GM04504 (cell line): ENCODE measurements at regions not wholly inside any gene's neighbourhood (a gene's known extent, or its start where the extent isn't known, plus 50 kb on each side); places are given as distances from the start of the nearest gene placed in this dataset.

ENCODE experiments used
- DNase-seq: peaks from one replicate; pipeline ENCODE4 v3.0.0-alpha.2; 2012; ENCODE audit warnings: low read depth

DNA sequence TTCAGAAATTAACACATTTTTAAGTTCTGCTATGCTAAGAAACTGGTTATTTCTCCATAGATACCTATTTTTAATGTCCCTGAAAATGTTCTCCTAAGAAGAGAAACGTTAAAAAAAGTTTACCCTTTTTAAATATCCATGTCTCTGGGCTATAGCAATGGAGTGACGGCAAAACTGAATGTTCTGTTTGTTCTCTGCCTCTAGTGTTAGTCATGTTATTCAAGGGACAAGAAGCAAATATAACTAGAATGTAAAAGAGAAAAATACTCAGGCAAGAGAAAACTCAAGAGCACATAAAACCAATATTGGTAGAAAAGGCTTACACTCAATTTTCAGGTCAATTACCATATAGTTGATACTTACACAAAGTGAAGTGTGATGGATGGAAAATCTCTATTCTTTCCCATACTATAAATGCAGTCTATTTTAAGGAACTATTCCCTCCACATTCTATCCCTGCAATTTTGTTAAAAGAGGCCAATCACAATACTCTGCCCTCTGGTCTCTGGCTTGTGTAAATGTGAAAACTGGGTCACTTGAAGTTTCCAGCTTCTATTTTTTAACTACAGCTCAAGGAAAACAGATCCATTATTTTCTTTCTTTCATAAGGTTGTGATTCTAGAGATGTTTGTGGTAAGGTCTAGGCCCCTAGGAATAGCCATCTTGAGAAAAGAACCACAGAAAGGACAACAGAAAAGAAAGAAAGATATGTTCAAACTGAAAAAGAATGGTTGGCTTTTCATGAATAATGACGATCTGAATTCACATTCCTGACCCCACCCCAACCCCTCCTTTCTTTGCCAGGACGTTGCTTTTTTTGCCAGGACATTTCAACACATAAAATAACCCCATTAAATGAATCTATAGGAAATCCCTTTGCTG is 200.3 kb upstream of the FAM83B start:
- no peak for DNase-seq

DNA sequence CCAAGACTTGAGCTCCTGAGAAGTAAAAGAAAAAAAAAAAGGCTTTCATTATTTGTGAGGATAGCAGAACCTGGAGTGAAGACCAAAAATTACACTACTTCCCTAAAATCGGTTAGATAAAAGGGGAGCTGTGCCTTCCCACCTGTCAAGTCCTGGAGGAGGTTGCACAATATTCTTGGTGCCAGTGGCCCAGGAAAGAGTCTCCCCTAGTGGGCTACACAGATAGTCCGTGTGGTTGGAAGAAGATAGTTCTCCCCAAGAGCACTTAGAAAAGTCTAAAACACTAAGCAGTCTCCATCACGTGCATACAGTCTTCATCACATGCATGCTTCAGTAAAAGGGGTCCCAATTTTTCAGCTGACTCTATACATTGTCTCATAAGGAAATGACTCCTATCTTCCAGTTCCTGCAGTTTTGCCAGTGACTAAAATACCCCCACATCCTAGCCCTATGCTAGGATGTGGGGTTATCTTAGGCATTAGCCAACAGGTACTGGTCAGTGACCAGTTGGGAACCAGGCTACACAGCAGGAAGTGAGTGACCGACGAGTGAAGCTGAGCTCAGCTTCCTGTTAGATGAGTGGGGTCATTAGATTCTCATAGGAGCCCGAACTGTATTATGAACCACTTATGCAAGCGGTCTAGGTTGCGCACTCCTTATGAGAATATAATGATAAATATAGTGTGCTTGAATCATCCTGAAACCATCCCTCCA is 199.5 kb upstream of the FAM83B start:
- no peak for DNase-seq

DNA sequence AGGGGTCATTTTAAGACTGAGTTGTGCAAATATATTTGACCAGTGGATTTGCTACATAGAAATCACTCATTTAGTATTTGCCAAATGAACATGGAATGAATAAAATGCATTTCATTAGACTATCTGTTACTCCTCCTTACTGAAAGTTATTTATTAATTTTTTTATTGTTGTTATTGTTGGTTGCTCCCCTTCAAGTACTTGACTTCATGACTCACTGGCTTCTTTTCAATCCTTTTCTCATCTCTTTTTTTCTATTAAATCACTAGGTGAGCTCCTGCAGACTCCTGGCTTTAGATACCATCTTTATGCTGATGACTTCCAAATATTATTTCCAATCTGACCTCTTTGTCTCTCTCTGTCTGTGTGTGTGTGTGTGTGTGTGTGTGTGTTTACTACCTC is 192.2 kb upstream of the FAM83B start:
- DNase-seq, result no peak

DNA sequence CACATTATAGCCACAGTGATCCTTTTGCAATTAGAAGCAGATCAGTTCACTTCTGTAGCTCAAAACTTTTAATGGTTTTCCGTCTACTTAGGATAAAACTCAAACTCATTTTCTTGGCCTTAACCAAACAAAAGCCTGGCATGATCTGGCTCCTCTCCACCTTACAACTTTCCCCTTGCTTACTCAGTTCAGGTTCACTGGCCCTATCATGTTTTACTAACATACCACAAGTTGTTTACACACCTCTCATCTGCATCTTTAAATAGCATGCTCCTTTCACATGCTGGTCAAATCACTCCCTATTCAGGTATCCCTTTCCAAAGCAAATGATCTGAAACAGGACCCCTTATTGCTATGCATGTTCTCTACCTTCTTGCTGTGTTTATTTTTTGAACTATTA is 191.4 kb upstream of the FAM83B start:
- DNase-seq, result no peak

DNA sequence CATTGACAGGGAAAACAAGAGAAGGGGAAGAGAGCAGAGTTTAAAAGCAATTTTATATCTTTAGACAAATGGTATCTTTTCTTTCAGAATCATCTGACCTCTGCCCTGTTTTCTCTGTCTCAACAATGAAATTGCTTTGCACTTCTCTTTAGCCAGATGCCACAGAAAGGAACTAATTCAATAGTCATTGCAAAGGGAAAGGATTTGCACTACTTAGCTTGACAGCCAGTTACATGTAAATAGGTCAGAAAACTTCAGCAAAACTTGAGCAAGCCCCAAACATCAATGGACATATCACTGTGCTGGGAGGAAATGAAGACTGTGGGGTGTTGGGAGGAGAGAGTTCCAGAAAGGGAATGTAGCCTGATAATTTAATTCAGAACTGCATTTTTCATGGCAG is 181.3 kb upstream of the FAM83B start:
- no peak for DNase-seq

DNA sequence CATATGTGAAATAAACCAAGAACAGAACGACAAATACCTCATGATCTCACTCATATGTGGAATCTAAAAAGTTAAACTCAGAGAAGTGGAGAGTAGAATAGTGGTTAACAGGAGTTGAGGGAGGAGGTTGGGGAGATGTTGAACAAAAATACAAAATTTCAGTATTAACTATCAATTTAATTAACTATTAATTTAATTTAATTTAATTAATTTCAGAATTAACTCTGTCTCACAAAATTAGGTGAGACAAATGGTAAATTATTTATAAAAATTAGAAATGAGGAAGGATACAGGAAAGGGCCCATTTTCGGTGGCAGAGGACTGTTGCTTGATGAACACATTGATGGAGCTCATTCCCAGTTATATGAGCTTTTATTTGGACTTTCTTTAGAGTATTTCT is 166.0 kb upstream of the FAM83B start:
- no peak for DNase-seq

DNA sequence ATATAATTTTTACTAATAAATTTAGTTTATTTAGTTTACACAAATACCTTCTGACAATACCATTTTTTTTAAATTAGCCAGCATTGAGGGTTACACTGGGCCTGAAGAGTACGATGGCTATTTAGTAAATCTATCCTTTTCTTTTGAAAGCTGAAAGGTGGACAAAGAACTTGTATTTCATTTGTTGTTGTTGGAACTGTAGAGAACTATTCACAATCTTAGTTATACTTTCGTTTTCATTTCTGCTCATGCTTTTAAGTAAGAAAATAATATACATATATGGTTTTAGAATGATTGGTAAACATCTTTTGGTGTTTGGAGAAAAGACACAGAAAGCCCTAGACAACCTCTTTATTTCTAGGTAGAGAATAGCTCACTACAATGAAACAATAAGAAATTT is 165.3 kb upstream of the FAM83B start:
- DNase-seq, result no peak

DNA sequence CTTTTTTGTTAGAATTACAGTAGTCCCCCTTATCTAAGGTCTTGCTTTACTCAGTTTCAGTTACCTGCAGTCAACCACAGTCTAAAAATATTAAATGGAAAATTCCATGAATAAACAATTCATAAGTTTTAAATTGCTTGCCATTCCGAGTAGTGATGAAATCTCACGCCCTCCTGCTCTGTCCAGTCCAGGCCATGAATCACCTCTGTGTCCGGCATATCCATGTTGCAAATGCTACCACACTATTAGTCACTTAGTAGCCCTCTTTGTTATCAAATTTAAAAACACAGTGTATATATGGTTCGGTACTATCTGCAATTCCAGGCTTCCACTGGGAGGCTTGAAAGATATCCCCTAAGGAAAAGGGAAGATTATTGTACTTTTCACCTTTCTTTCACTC is 164.6 kb upstream of the FAM83B start:
- DNase-seq, result peak; percentile 20

DNA sequence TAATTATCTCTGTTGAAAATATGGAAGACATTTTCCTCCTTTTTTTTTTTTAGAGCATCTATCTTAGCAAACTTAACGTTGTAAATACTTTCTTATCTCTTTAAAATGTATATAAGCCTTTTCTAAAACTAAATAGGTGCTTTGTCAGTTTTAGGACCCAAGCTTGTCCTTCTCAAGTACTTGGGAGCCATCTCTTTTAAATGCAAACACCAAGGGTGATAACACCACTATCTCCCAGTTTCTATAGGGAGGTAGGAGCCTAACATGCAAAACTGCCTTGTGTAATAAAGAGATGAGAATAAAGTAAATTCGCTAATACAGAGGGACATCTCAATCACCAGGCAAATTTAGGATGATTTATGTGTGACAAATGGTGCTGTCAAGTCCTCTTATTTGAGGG is 157.0 kb upstream of the FAM83B start:
- no peak for DNase-seq

DNA sequence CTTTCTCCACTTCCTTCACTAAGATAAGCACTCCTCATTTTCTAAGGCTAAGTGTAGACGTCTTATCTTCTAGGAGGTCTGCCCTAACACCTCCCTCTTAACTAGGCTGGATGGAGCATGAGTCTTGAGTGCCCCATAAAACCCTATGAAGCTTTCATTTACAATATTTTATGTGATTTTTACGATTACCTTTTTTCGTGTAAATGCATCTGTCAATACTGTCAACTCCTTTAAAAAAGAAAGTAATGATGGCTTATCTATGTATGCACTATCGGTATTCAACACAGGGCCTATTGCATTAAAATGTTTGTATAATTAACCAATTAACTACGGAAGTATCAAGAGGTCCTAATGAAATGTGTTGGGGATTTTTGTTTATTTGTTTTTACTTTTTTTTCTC is 156.0 kb upstream of the FAM83B start:
- DNase-seq, result no peak

DNA sequence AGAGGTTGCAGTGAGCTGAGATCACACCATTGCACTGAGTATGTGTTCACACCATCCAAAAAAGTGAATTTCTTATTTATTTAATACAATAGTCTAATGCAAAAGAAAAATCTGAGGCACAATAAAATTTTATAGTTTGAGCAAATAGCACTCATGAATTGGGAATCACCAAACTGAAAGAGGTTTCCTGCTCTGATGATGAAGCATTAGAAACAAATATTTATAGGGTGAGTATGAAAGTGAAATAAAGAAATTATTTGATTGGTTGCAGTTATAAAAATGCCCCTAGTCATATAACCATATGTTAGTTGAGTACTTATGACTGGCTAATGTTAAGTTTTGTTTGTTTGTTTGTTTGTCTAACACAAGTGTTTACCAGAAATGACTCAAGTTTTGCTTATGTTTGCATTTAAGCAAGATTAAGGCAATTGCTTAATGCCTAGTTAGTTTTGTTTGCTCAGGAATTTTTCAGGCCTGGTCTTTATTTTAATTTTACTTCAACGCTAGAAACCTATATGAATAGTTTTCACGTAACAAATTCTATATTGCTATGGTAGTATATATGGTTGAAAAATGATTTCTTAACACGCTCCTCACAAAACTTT is 151.5 kb upstream of the FAM83B start:
- no peak for DNase-seq

DNA sequence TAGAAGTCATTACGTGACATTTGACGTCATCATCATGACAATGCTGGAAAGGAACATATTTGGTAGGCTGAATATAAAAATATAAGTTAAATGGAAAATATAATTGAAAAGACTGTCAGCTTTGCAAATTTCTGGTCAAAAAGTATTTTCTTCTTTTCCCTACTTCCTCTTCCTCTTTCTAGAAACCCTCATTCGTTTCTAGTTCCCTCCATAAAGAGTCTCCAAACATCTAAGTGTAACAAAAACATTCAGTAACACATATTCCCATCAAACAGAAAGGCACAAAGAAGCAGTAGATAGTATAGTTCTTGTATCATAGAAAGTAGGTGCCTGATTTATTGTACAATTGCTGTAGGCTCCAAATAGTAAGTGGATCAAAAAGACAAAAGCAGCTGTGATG is 150.8 kb upstream of the FAM83B start:
- DNase-seq, result no peak

DNA sequence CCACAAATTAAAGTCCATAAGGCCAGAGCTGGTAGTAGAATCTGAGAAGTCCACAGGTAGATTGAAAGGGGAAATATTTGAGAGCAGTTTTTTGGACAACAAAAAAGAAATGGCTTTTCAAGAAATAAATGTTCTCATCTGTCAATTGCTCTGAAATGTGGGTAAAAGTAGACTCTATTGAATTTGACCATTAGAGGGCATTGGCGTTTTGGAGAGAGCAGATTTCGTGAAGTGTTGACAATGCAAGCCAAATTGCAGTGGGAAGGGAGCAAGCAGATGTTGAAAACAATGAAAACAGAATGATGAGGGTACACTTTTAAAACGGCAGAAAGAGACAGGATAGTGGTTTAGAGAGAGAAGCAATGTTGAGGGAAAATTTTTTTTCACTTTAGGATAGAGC is 149.1 kb upstream of the FAM83B start:
- DNase-seq, result no peak

DNA sequence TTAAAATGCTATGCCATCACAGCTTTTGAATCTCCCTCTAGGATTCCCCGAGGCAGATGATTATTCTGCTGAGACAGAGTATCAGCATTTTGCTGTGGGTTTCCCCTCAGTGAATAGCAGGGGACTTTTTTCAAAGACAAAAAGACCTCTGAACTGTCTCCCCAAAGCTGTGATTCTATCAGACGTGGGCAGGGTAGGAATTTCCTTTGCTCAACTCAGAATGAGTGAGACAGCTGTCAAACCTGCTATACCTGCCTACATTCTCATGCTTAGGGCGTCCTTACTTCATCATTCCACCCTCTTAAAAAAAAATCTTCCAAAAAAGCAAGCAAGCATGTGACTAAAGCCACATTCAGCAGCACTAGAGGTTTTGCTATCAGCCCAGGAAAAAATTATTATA is 147.6 kb upstream of the FAM83B start:
- no peak for DNase-seq

DNA sequence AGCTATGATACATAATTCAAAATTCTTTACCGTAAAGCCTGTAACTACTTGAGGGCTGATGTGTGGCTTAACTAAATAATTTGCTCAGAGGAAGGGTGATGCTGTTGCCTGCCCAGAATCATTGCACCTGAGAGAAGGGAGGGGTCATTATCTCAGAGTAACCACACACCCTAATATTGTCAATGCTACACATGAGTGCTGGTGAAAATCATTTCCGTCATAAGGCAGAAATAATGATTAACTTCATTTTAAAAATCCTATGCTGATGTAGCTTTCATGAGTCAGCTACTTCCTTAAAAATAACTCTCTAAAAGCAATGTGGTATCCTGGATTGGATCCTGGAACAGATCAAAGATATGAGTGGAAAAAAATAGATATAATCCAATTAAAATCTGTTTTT is 146.4 kb upstream of the FAM83B start:
- DNase-seq, result no peak

DNA sequence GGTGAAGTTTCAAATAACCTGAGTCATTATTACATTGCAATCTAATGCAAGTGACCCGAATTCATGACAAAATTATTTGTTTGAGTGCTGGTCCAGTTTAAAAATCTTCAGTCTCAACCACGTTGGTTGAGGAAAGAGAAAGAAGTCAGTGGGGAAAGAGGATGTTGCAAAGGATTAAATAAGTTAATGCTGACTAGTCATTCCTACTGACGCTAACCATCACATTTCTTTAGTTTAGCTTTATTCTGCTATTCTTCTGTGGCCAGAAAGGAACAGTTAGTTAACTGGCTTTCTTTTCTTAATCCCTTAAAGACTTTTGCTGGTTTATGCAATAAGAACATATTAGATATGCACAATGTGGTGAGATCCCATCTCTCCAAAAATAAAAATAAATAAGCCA is 143.8 kb upstream of the FAM83B start:
- DNase-seq, result no peak

DNA sequence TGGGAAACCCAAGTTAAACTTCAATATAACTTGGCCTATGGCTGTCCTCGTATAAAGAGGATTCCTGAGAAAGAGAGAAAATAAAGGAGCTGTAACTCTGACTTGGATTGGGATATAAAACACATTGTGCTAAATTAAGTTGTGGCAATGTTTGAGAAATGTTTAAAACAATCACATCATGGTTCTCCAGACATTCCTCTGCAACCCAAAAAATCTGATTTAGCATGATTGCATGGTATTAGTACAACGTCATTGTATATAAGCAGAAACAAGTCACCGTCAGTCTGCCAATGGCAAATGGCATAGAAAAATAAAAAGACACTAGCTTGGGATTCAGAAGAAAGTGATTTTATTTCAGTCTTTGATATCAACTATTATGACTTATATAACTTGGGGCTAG is 140.2 kb upstream of the FAM83B start:
- no peak for DNase-seq

DNA sequence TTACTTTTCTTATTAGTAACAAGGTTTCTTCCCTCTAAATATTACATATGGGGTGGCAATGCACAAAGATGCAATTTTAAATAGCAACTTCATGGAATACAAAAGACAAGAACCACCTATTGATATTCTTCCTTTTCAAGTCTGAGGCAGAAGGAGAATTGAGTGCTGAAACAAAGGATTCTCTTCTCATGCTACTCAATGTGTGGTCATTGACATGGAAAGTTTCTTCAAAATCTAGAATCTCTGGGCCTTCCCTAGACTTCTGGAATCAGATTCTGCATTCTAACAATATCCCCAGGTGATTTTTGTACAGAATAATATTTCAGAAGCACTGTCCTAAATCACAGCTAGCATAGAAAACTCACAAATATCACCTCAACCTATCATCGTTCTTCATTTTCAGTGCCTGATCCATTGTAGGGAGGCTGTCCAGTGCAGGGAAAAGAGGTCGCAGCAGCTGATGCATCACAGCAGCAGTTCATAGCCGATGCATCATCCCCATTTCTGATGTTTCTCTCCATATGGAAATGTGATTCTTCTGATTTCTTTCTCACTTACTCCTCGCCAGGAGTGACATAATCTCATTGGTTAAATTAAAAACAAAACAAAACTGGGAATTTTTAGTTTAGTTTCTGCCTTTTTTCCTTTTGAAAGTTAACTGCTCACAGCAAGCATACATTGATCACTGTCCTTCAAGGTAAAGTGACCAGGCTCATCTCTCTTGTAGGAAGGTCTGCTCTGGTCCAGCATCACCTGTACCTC is 139.5 kb upstream of the FAM83B start:
- no peak for DNase-seq

DNA sequence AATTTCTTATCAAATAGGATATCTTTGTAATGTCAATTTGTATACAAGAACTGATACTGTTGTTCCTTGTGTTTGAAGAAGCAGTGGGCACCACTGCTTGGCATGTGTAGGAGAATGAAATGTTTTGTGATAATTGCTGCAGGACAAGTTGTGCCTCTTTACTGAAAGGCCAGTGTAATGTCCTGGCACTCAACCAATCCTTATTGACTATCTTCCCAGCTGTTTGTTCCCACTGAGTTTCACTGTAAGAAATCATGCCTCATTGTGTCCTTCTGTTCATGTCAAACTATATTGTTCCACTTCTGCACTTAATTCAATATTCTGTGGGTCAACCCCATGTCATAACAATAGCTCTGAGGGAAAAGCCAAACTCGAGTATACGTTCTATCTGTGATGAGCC is 136.1 kb upstream of the FAM83B start:
- no peak for DNase-seq

DNA sequence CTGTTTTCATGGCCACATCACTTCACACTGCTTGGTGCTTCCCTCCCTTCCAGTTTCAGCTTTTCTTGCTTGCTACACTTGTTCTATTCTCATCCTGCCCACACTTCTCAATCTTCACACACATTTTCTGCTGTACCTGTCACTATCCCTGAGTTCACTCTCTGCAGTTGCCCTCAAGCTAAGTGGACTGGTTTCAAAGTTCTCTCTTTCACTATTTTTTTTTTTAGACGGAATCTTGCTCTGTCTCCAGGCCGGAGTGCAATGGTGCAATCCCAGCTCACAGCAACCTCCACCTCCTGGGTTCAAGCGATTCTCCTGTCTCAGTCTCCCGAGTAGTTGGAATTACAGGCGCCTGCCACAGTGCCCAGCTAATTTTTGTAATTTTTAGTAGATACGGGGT is 130.6 kb upstream of the FAM83B start:
- no peak for DNase-seq

DNA sequence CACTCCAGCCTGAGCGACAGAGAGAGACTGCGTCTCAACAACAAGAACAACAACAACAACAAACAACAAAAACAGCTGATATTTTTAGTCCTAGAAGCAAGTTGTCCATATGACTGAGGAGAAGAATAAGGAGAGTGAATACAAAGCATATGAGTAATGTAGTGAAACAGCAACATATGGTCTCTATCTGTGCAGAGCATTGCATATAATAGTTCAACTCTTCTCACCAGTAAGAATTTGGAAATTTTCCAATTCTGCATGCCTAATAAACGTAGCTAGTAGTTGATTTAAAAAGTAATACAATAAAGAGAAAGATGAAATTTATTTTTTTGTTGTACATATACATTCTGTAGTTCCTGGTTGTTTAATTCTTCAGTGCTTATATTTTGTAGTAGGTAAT is 129.7 kb upstream of the FAM83B start:
- DNase-seq, result no peak

DNA sequence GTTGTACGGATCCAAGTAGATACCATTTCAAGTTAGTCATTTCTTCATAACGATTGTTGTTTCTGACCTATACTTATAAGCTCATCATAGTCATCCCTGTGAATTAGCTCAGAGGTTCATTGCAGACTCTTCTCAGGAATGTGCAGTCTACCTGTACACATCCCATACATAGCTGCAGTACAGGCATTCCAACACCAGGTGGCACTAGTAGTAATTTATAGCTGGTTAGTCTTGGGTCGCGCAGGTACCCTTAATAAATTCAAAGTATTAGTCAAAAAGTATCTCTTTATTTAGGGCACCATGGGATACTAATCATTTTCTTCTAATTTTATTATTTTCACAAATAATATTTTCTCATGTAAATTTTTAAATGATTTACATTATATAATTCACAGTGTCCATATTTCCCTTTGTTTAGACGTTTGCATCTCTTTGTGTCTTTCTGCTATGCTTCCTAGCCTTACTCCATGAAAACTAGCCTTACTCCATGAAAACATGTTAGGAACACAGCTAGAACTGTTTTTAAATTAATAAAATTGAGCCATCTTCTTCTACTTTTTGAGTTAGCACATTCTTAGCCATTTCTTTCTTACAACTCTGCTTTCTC is 128.6 kb upstream of the FAM83B start:
- no peak for DNase-seq
